Fibroblast of gingiva (primary cell): ENCODE measurements at regions not wholly inside any gene's neighbourhood (a gene's known extent, or its start where the extent isn't known, plus 50 kb on each side); places are given as distances from the start of the nearest gene placed in this dataset.

Experiments
- DNase-seq: peaks from one replicate; pipeline ENCODE4 v3.0.0-alpha.2; 2011; ENCODE audit warnings: low read depth

DNA sequence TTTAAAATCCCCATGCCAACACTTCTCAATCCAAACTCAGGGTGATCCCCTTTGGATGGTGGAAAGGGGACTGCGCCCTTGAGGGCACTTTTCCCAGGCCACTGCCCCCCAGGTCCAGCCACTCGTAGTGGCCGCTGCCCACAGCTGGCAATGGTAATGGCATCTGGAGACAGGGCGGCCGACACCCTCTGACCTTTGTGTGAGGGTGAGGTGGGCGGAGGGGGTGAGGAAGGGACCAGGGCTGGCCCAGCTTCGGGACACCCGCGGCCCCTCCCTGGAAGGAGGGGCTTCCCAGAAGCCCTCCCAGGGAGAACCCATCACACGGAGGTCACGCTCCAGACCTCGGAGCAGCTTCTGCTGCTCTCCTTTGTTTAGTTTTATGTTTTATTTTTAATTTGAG lies 289.7 kb downstream of the FOXL1 start:
- DNase-seq, result peak; percentile 25

DNA sequence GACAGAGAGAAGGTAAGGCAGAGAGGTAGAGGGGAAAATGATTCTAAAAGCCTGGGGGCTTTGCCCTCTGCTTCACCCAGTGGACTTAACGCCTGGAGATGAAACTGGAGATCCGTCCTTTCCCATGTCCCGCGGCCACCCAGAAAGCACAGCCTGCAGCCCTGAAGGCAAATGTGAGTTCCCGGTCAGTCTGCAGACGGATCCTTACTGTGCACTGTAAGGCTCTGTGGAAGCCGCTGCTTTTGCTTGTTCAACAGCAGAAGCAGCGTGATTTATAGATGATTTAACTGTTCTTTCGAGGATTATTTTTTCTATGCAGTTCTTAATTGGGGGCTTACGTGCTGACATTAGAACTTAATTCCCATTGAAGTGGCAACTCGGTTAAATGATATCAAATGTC lies 290.4 kb downstream of the FOXL1 start:
- DNase-seq, result no peak

DNA sequence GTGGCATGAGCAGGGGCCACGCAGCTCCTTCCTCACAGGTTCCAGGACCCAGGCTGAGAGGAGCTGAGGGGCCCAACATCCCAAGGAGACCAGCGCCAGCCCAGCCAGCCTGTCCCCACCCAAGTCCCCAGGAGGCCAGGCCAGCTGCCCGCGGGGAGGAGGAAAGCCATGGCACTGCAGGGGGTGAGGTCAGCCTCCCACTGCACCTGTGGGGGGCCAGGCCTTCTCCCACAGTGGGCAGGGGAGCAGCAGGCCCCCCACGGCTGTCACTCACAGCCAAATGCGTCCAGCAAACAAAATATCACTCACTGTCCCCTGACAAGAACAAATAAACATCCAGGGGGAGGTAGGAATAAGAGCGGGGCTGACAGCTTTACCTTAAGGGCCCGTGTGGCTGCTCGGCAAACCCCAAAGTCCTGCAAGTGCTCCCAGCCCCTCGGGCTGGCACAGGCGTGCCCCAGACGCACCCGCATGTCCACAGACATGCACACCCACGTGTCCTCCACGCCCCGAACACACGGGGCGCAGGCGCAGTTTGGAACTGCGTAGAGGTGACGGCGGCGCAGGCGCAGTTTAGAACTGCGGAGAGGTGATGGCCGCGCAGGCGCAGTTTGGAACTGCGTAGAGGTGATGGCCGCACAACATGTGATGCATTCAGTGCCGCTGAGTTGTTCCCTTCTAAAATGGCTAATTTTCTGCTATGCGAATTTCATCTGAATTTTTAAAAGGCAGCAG lies 291.1 kb downstream of the FOXL1 start:
- DNase-seq, result no peak

DNA sequence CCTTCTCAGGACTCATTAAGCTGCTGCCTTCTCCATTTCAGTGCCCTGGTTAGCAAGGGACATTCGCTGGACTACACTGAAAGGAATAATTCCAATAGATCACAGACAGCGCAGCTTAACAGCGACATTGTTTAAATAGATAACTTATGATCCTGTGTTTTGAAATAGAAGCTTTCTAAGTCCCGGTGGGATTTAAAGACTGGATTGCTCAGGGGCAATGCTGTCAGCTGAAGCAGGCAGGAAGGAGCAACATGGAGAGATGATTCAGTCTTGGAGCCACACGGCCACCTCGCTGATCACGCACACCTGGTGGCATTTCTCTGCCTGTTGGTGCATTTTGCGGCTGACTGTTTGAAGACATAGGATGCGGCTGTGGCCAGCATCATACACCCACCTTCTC lies 292.0 kb downstream of the FOXL1 start:
- no peak for DNase-seq

DNA sequence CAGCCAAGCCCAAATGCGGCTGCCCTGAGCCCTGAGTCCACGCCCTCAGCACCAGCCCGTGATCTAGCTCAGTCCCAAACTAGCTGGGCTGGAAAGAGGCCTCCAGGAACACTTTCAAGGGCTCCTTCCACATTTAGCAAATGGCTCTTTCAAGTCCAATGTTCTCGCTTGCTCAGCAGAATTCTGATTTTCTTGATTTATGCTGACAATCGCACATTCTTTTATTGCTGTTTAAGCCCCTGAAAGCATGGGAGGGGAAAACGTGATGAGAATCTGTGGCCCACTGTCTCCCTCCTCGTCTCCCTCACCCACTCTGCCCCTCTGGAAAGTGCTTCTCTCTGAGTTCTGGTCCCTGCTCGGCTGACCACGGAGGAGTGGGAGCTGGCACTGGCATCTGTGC lies 293.8 kb downstream of the FOXL1 start:
- no peak for DNase-seq

DNA sequence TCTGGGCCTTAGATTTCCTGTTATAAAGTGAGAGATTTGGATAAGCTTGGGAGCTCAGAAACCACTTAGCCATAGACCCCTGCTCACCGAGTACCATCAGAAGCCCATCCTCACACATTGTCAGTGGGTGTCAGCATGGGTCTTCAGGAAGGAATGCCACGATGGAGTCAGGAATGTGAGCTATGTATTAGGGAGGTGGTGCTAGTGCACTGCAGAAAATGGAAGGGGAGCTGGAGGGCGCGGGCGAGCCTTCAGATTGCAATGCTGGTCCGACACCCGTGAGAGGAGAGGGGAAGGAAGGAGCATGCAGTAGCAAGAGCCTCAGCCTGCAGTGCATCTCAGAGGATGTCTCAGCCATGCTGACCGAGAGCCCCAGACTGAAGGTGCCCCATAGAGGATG lies 294.5 kb downstream of the FOXL1 start:
- DNase-seq, result no peak

DNA sequence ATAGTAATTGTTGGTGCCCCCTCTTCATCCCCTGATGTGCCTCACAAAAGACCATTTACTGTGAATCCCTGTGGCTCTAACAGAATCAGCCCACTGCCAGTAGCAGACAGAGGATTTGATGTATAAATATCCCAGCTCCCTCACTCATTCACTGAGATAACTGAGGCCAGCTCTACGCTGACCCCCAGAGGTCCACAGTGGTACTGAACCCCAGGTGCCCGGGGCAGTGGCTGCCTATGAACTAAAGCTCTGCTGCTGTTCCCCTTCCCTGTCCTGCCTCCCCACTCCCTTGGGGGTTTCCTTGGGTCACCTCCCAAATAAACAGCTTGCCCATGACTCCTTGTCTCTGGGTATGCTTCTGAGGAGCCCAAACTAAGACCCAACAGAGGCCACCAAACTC lies 295.8 kb downstream of the FOXL1 start:
- no peak for DNase-seq

DNA sequence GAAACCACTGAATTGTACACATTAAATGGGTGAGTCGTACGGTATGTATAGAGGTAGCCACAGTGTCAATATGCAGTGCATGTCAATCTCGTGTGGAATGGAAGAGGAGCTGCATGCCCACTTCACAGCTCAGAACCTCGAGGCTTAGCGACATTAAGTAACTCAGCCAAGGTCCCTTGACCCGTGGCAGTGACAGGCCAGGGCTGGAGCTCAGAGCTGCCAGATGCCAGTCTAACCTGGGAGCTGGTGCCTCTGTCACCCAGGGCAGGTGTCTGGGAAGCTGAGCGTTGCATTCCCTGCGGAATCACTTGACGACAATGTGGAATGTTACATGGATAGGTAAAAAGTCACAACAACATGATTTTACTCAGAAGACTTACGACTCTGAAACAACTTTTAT lies 298.1 kb downstream of the FOXL1 start:
- DNase-seq, result no peak

DNA sequence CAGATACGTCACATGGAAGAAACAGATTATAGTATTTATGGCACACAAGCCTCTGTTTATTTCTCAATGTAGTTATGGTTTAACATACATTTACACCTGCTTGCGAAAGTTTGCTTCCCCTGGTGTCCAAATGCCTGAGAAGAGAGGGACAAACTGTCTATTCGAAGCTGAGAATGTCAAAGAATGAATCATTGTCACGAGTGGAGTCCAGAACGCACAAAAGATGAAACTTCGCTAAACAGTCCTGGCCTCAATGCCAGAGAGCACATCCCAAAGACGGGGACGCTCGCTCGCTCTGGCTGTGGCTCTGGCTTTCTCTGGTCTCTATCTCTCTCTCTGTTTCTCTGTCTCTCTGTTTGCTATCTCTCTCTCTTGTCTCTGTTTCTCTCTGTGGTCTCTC lies 298.8 kb downstream of the FOXL1 start:
- no peak for DNase-seq

DNA sequence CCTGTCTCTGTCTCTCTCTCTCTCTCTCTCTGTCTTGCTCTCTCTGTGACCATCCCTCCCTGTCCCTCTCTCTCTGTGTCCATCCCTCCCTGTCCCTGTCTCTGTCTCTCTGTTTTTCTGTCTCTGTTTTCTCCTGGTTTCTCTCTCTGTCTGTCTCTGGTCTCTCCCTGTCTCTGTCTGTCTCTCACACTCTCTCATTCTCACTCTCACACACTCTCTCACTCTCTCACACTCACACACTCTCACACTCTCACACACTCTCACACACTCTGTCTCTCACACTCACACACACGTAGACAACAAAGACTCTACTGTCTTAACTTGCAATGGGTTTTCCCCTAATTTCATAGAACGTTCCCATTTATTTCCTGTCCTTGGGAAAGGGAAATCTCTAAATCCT lies 299.5 kb downstream of the FOXL1 start:
- no peak for DNase-seq

DNA sequence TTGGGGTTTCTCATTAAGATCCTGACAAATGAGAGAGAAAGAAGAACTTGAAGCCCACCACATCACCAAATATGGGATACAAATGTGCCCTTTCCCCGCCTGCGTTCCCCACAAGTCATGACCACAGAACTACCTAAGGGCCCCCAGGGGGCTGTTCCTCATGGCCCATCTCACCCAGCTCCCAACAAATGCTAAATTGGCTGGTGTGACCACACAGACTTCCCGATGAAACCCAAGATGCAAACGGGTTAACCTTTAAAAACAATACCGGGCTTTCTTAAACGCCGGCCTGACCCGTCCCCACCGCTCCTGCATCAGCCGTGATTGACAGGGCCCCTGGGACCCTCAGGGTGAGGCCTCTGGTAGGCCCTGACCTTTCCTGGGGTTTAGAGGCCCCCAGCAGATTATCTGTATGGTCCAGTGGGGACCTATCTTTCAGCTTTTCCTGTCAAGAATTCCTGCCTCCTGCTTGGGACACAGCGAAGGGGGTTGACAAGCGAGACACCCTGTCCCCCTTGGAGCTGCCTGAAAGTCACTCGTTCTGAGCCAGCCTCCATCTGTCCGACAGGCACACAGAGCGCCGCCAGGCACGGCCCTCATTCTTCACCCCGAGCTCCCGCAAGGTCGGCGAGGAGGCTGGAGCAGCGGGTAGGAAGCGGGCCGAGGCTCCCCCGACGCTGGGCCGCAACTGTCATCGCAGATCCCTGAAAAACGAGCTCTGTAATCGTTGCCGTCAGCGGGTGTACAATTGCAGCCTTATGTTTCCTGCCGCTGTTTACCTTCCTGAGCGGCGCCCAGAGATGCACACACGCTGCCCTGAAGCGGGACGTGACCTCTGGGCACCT lies 300.1 kb downstream of the FOXL1 start:
- DNase-seq, result no peak

DNA sequence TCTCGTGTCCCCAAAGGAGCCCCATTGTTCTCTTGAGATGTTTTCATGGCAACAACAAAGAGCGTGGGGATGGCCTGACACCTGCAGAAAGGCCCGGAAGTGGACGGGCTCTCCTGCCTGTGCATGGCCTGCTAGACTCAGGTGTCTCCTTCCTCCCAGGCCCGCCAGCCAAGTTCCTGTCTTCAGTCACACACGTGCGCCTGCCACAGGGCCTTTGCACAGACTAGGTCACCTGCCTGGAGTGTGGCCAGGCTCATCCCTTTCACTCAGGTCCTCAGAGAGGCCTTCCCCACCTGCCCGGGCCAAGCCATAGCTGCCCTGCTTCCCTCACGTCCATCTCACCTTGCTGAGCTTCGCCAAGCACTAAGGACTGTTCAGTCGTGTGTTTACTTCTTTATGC lies 300.9 kb downstream of the FOXL1 start:
- no peak for DNase-seq

DNA sequence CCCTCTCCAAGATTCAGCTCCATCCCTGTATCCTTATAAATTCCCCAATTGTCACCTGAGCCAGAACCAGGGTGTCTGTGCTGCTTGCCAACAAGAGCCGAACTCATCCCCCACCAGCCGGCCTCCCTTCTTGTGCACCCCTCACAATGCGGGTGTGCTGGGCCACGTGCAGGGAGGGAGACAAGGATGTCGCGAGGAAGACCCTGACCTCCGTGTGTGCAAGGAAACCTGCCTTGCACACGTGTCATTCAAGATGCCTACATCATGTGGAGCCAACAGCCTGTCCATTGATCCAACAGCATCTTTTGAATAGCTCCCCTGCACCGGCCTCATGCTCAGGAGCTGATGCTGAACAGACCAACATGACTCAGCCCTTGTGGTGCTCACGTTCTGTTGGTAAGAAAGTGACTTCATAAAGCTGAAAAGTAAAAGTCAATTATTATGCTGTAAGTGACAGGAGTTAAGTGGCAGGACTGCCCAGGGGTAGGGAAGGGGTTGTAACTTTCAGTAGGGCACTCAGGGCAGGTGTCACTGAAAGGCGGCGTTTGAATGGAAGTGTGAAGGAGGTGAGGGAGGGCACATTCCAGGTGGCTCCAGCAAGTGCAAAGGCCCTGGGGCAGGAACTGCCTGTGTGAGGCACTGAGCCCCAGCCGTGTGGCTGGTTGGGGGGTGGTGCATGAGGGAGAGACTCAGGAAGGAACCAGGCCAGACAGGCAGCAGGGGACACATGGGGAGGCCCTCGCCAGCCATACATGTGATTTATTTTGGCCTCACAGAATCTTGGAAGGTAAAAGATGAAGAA lies 302.2 kb downstream of the FOXL1 start:
- DNase-seq, result no peak

DNA sequence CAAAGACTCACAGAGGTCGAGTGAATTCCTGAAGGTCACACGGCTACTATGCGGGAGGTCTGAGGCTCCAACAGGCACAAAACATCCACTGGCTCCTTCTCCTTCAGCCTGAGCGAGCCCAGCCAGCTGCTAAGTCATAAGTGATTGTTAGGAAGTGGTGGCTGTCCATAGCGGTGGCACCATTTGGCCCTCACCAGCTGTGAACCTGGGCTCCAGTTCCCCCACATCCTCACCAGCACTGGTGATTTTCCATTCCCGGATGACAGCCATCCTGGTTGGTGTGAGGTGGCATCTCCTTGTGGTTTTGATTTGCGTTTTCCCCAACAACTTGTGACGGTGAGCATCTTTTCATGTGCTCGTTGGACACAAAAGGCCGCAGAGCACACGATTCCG lies 302.8 kb downstream of the FOXL1 start:
- no peak for DNase-seq

DNA sequence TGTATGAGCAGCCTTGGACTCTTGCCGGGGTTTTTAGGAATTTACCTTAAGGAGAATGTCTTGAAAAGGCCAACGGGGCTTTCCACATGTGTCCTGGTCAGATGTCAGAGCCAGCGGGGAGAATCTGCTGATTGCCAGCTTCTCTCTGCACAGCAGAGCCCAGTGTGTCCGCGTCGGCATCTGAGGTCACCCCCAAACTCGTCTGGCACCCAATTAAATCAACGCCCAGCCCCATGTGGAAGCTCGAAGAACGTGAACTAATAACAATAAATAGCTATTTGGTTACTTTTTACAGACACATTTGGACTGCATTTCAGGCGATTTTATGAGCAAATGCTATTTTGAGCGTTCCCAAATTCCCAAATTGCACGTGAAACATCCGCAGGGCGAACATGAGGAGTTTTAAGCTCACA lies 303.5 kb downstream of the FOXL1 start:
- DNase-seq, result no peak

DNA sequence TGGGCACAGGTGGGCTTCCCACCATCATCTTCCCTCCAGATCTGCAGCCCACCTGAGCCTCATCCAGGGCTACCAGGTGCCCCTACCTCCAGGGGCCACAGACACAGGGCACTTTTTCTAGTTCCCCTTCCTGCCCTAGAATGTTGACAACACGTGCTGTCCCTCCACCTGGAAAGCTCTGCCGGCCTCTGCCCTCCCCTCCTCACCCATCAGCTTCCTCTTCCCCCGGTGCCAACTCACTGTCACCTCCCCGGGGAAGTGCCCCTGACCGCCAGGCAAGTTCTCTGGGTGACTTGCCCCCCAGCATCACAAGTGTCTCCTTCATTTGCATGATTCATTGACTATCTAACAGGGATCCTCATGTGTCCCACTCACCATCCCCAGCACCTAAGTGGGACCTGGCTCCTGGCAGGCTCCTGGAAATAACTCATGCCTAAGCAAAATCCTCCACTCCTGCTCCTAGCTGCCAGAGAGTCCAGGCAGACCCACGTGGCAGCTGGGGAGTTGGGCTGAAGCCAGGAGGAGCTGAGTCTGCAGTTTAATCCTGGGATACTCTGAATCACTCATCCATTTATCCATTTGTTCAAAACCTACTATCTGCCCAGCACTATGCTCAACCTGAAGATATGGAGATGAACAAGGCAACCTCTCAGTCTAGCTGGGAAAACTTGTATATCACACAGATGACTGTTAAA lies 304.4 kb downstream of the FOXL1 start:
- DNase-seq, result peak; percentile 54

DNA sequence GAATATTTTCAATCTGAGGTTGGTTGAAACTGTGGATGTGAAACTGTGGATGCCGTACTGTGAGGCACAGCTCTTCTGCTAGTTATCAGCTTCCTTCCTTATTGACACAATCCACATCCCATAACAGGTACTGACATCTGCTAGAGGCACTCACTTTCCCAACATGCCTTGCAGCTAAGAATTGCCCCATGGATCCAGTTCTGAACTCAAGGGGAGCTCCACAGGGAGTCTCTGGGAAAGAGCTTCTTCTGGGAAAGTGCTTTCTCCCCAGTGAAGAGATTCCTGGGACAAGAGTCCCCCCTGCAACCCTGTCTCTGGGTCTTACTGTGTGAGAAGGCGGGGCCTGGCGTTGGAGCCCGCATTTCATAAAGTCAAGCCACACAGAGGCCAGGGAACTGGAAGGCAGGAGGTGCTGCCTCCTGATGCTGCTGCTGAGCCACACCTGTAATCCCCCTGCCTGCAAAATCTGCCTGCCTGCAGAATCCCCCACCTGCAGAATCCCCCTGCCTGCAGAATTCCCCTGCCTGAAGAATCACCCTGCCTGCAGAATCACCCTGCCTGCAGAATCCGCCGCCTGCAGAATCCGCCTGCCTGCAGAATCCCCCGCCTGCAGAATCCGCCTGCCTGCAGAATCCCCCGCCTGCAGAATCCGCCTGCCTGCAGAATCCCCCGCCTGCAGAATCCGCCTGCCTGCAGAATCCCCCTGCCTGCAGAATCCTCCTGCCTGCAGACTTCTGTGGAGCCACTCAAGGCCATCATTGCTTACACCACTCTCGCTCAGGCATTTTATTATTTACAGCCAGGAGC lies 305.4 kb downstream of the FOXL1 start:
- no peak for DNase-seq

DNA sequence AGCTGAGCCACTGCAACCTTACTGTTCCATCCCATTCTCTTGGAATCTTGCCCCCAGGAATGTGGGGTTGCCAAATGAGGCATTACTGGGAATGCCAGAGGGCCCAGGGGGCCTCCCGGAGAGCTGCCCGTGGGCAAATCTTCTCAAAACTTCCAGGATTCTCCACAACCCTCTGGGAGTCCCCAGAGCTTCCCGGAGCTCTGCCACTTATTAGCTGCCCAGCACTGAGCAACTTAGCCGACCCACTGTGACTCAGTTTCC lies 306.0 kb downstream of the FOXL1 start:
- DNase-seq, result peak; percentile 80

DNA sequence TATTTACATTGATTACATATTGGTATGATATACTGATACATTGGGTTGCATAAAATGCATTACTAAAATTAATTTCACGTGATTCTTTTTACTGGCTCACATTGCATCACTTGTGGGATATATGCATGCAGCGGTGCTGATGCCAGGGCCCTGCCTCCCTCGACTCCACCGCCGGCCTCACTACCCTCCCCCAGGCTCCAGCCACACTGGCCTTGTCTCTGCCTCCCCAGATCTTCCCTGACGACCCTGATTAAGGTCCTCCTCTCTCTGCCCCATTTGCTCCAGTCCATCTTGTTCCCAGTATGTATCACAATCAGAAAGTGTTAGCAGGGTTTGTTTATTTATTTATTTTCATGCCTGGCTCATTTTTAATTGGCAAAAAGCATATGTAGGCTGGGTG lies 306.8 kb downstream of the FOXL1 start:
- no peak for DNase-seq

DNA sequence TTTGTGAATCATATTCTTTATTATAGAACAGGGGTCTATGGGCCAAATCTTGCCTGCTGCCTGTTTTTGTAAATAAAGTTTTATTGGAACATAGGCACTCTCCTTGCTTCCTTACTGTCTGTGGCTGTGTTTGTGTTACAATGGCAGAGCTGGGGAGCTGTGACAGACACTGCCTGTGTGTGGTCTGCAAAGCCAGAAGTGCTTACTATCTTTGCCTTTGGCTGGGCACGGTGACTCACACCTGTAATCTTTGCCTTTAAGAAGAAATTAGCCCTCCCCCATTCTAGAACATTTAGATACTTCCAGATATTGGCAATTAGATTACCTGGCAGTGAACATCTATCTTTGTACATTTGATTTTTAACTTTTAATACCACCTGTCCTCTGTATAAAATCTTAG lies 308.3 kb downstream of the FOXL1 start:
- no peak for DNase-seq

DNA sequence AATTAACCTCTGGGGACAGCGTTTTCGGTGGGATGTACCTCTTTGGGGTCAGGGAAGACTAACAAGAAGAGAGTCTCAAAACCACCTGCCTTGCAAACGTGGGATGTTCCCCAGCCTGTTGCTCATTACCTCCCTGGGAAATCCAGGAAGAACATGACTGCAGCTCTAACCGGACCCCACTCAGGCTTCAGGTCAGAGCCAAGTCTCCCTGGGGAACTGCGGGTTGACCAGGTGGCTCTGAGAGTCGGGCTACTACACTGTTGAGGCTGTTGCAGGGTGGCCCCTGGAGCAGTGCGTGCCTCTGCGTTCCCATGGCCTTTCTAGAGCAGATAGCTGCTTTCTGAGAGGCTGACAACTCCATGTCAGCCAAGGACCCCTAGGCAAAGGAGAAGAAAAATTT lies 309.1 kb downstream of the FOXL1 start:
- no peak for DNase-seq
